NCI-H2171 (cell line): ENCODE measurements at regions not wholly inside any gene's neighbourhood (a gene's known extent, or its start where the extent isn't known, plus 50 kb on each side); places are given as distances from the start of the nearest gene placed in this dataset.
A peak's percentile ranks its signal among the peaks of the same experiment; 100 is the strongest.
"Not testable (repeated sequence)": the region's sequence is repeated elsewhere in the genome, so short reads cannot be mapped to it uniquely, and the experiment has no call there.

Experiments used
- DNase-seq: peaks from one replicate; lab custom pipeline; 2025; lab: John Stamatoyannopoulos, UW

- DNase-seq, result no peak
These were observed 98.9 kb upstream of the MAPRE2 start for GRCh38 chr18:34942276-34942675.

DNA sequence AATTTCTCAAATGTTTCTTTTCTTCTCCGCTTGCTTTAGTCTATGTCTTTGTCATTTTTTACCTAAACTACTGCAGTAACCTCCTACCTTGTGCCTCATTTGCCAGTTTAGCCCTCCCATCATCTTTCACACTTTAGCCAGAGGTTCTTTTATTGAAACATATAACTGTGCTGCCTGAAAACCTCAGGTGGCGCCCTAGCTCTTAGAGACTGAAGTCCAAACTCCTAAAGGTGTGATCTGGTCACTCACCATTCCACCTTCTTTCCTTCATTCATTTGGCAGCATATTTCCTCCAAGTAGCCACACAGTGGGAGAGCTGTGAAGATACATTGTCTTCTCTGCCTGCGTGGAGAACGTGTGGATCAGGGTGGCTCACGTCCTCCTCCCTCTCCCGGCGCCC is 98.2 kb upstream of the MAPRE2 start:
- DNase-seq, result no peak

DNA sequence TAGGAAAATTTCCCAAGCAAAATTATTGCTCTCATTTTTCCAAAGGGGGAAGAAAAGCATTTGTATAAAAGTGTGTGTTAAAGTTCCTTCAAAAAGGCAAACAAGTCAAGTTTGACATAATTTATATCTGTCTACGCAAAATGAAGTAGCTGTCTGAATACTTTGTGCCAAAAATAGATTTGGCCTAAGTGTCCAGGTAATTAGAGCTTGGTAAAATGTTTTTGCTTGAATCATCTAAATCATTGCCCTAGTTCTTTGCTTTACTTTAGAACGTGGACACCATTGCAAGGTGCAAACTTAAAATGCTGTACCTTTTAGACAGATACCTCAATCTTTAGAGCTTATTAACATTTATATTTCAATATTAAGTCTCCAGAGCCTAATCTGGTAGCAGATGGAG is 97.6 kb upstream of the MAPRE2 start:
- no peak for DNase-seq

DNA sequence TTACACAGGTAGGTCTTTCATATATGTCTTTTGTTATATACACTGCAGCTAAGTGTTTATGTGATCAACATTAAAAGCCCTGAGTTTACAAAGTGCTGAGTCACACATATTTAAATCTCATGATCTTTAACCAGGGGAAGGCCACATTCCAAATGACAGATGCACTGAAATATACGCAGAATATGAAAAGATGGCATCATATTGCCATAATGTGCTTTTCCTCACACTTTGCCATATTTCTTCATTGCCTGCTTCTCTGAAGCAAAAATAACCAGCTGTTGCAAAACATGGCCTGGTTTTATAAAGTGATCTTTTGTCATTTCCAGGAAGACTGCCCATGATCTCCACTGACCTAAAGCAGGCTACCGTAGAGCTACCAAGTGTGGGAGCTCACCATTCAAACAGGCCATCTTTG is 93.5 kb upstream of the MAPRE2 start:
- no peak for DNase-seq

DNA sequence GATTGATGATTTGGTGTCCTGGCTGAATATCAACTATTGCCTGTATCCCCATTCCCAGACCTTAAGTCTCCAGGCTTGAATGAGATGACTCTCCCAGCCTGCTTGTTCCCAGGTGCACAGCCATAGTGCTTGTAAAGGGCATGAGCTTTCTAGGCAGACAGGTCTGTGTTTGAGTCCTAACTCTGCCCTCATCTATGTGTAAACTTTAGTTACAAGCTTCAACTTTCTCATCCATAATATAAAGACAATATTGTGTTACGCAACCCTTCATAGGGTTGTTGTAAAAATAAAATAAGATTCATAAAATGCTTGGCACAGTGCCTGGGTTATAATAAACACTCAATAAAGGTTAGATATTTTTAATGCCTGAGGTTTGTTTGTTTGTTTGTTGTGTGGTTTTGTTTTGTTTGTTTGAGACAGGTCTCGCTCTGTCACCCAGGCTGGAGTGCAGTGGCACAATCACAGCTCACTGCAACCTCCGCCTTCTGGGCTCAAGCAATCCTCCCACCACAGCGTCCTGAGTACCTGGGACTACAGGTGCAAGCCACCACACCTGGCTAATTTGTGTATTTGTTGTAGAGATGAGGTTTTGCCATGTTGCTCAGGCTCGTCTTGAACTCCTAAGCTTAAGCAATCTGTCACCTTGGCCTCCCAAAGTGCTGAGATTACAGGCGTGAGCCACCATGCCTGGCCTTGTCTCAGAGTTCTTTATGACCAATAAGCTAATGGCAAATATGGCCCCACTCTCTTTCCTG is 89.4 kb upstream of the MAPRE2 start:
- no peak for DNase-seq

DNA sequence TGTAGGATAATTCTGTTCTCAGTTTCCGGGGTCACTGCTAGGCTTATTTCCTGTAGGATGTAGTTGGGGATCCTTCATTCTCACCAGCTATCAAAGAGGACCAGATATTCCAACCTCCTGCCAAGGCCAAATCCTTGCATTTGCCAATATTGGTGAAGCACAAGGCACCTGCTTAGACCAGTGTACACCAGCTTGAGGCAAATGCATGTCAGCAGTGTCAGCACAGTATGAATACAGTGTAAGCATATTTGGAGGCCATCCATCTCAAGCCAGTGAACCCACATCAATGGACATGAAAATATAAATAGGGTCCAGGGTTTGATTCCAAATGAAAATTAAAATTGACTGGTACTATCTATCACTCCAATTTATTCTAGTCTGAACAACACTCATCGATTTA is 88.0 kb upstream of the MAPRE2 start:
- DNase-seq, result no peak

- not testable (repeated sequence) for DNase-seq
These were observed 85.7 kb upstream of the MAPRE2 start for GRCh38 chr18:34955494-34955893.

DNA sequence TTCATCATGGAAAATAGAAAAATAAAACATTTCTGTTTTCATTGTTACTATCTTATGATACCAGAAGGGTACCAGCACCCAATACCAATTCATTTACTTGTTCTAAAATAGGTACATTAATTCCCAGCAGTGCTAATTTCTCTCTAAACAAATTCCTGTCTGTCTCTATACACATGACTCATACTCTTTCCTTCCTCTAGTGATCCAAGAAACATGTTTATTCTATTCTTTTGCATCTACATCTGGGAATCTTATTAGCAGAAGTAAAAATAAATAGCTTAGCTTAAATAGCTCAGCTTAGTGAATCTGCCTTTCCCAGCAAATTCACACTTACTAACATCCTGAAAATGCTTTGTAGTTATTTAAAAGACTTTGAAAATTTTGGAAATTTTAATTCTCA is 84.5 kb upstream of the MAPRE2 start:
- no peak for DNase-seq

DNA sequence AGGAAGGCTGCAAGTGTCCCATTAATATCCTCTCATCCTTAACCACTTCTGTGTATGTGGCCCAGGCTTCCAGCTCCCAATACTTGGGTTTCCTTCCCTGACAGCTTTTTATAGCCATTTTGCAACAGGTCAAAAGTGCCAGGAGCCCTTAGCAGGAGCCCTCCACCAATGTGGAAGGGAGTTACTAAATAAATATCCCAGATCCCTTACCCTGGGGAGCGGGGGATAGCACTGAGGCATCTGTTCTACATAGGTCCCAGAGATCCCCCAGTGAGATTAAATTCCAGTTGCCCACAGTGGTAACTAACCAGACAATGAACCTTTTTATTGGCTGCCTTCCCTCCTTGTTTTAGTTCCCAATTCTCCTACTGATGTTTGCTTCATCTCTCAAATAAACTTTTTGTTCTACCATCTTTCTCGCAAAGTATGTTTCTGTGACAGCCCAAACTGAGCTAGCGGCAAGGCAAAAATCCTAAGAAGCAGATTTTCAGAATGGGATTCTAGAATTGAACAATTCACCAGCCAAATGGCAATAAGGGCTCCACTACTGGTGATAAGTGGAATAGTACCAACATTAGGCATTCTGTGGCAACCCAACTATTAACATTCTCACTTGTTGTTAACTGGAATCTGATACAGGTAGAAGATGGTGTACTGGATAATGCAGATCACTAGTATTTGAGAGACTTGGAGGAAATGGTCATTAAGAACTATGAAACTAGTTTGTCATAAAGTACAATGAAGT is 83.9 kb upstream of the MAPRE2 start:
- no peak for DNase-seq

- DNase-seq, result no peak
These were observed 83.4 kb upstream of the MAPRE2 start for GRCh38 chr18:34957864-34958259.

GRCh38 chr18:34959211-34959829 is 81.9 kb upstream of the MAPRE2 start:
- DNase-seq, result no peak

DNA sequence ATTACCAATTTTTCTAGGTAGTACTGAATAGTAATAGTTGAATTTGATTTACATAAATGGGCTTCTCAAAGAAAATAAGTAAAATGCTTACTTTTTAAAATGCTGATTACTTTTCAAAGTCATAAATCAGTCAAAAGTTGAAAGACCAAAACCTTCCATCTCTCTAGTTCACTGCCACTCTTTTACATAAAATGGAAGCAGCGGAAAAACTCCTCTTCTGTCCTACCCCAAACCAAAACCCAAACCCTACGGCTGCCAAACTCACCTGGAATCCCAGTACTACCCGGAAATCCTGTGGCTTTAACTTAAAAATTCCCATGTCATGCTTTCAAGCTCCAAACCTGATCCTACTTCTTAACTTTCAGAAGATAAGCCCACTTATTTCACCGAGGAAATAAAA is 81.2 kb upstream of the MAPRE2 start:
- no peak for DNase-seq

DNA sequence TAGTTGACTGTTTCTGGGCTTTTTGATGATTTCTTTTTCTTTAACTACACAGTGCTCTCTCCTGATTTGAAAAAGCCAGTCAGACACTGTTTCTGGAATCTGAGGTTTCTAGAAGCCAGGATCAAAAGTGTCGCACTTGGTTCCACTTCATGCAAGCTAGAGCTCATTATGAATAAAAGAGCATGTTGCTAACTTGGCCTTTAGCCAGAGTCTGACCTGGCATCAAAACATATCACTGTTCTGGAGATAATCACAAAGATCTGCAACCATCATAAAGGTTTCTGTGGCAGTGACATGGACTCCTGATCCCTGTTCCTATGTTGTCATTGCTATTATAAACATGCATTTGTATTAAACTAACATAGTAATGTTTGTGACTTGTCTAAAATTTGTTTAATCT is 76.1 kb upstream of the MAPRE2 start:
- no peak for DNase-seq

- DNase-seq, result no peak
These were observed 75.6 kb upstream of the MAPRE2 start for GRCh38 chr18:34965566-34965965.

- no peak for DNase-seq
These were observed 71.1 kb upstream of the MAPRE2 start for GRCh38 chr18:34970106-34970505.

GRCh38 chr18:34971313-34971712 is 69.9 kb upstream of the MAPRE2 start:
- DNase-seq, result no peak

DNA sequence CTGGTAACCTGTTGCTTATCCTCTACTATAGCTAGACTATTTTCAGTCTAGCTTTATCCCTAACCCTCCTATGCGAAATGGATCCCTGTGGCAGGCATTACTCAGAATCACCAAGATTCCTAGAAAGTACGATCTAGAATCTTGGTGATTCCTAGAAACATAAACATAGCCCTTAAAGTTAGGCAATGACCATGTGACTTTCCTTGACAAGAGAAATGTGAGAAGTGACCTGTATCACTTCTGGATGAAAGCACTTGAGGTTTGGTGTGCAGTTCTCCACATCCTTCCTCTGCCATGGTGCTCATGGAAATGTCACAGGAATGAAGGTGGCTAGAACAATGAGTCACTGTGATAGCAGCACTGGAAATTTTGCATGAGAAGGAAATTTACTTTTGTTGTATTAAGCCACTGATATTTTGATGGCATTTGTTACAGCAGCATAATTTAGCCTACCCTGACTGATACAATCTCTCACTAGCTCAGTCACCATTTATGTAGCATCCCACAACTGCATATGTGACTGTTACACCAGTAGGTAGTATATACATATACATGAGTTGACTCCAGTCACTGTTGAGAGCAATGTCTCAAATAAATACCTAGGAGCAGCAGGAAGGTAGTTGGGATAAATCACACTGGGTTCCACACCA is 68.3 kb upstream of the MAPRE2 start:
- DNase-seq, result no peak

DNA sequence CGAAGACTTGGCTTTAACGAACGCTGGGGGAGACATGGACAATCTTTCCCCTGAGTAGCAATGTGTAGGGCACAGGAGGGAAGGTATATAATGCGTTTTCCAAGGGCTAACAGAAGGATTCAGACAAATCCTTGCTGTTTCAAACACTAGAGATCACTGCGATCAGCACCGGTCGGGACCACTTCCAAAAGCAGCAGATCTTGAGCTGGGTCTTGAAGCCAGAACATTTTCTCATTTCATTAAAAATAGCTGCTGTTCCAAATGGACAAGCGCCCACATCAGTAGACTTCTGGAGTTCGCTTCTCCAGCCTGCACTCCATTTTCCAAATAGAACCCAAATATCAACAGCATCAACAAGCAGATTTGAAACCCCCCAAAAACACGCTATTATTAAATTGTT is 65.1 kb upstream of the MAPRE2 start:
- DNase-seq, result no peak

- DNase-seq, result no peak
These were observed 64.7 kb upstream of the MAPRE2 start for GRCh38 chr18:34976534-34976898.

GRCh38 chr18:34976899-34977837 is 64.0 kb upstream of the MAPRE2 start:
- peak; percentile 76 for DNase-seq

GRCh38 chr18:34977838-34978532 is 63.2 kb upstream of the MAPRE2 start:
- peak; percentile 8 for DNase-seq
